Esophagus muscularis mucosa (tissue), 3 donors: ENCODE measurements at regions not wholly inside any gene's neighbourhood (a gene's known extent, or its start where the extent isn't known, plus 50 kb on each side); places are given as distances from the start of the nearest gene placed in this dataset.

Experiments used
- POLR2A ChIP-seq: fragments of 450-650 bp; IDR thresholded peaks from one replicate; pipeline ENCODE4 v1.6.1; 2017; ENCODE audit warnings: antibody characterized with exemption, moderate library complexity, mild to moderate bottlenecking, low read depth
- POLR2AphosphoS5 ChIP-seq, 2 donors: sonication (generic); formaldehyde crosslinking; IDR thresholded peaks; one replicate each; pipeline ENCODE4 v1.6.1; 2017; ENCODE audit warnings: antibody characterized with exemption in 2 of 2
- TF ChIP-seq, protein P1 (sequence below), 3 experiments: fragments of 200-600 bp in 2 of 3; fragments of 450-650 bp in 1 of 3; sonication (generic) in 2 of 3; IDR thresholded peaks; one replicate each; pipeline ENCODE4 v1.5.1; 2017 to 2019; ENCODE audit warnings: antibody characterized with exemption in 3 of 3, mild to moderate bottlenecking in 2 of 3, moderate library complexity in 1 of 3

GRCh38 chr21:35414056-35414455 lies 365.0 kb upstream of the RUNX1 start:
- TF ChIP-seq, protein P1, sequence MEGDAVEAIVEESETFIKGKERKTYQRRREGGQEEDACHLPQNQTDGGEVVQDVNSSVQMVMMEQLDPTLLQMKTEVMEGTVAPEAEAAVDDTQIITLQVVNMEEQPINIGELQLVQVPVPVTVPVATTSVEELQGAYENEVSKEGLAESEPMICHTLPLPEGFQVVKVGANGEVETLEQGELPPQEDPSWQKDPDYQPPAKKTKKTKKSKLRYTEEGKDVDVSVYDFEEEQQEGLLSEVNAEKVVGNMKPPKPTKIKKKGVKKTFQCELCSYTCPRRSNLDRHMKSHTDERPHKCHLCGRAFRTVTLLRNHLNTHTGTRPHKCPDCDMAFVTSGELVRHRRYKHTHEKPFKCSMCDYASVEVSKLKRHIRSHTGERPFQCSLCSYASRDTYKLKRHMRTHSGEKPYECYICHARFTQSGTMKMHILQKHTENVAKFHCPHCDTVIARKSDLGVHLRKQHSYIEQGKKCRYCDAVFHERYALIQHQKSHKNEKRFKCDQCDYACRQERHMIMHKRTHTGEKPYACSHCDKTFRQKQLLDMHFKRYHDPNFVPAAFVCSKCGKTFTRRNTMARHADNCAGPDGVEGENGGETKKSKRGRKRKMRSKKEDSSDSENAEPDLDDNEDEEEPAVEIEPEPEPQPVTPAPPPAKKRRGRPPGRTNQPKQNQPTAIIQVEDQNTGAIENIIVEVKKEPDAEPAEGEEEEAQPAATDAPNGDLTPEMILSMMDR (IDR thresholded peaks at IDR 0.05) = no peak
- TF ChIP-seq POLR2A (no peak), POLR2AphosphoS5 (IDR thresholded peaks at IDR 0.05) (no peak)
